ENCODE measurements at regions not wholly inside any gene's neighbourhood (a gene's known extent, or its start where the extent isn't known, plus 50 kb on each side); places are given as distances from the start of the nearest gene placed in this dataset.

- H3K27me3 ChIP-seq (ENCODE audit: control insufficient read depth in 2 of 2, insufficient read depth in 2 of 2, low read length in 2 of 2): no peaks in the 10 kb centered on the region
- H3K4me1 ChIP-seq (ENCODE audit: control insufficient read depth, extremely low read depth, insufficient read depth, low read length): peaks cover 17% of the 10 kb centered on the region
- no peak for FAIRE-seq
- H2AFZ ChIP-seq (ENCODE audit: low read depth, low read length): no peak overlapping the region
- H3K4me2 ChIP-seq (ENCODE audit: insufficient read depth, low read length): no peak overlapping the region
- H3K79me2 ChIP-seq (ENCODE audit: control insufficient read depth, insufficient read depth, low read length): no peaks in the 10 kb centered on the region
- ChIA-PET CTCF (no interaction called here), POLR2A (no interaction called here)
- H3K9me1 ChIP-seq (replicated peaks; ENCODE audit: control insufficient read depth, extremely low read depth, insufficient read depth, low read length): no peaks in the 10 kb centered on the region
- H3K9ac ChIP-seq (replicated peaks; ENCODE audit: extremely low read depth, insufficient read depth, low read length): no peak overlapping the region
- no peak overlapping the region for H3K27ac ChIP-seq (ENCODE audit: insufficient read depth, low read depth, low read length)
- no peaks in the 10 kb centered on the region for H3K36me3 ChIP-seq (ENCODE audit: control insufficient read depth in 2 of 2, extremely low read depth in 1 of 2, insufficient read depth in 2 of 2, low read length in 2 of 2)
- H3K4me3 ChIP-seq (replicated peaks in 1 of 3; ENCODE audit: insufficient read depth in 1 of 3, low read depth in 1 of 3, low read length in 3 of 3): no peak overlapping the region
- BruUV-seq (replicated peaks): no TSS peak
- dilution Hi-C loops (cut with MboI; ENCODE audit: extremely low pct_ligation_motif_present, low sequenced_read_pairs) (no loop called here), intact Hi-C loops (cut with micrococcal nuclease) (no loop called here)
- H4K20me1 ChIP-seq (replicated peaks; ENCODE audit: control insufficient read depth, extremely low read depth, insufficient read depth, low read length): no peaks in the 10 kb centered on the region
- DNase-seq (ENCODE audit: low read depth, low spot score): no peak
- no peaks in the 10 kb centered on the region for H3K9me3 ChIP-seq (replicated peaks; ENCODE audit: control insufficient read depth, insufficient read depth, low read length)
- TF ChIP-seq MAX (IDR thresholded peaks at IDR 0.05; ENCODE audit: insufficient read depth, insufficient read length): no peak
- no peak for TF ChIP-seq GATA2 (IDR thresholded peaks at IDR 0.05; ENCODE audit: insufficient read depth, insufficient read length, low read depth, low read length)
- no peak for TF ChIP-seq POLR2A (IDR thresholded peaks at IDR 0.05; ENCODE audit: low read depth, low read length)
- no peak for TF ChIP-seq JUN (IDR thresholded peaks at IDR 0.05; ENCODE audit: borderline replicate concordance, insufficient read depth, insufficient read length, low read depth)
- TF ChIP-seq EZH2 (IDR thresholded peaks at IDR 0.05; ENCODE audit: borderline replicate concordance, low read depth, low read length, severe bottlenecking): no peak
- no peak for TF ChIP-seq POLR2AphosphoS5 (IDR thresholded peaks at IDR 0.05; ENCODE audit: insufficient read depth, low read depth, low read length)
- TF ChIP-seq MYC (IDR thresholded peaks at IDR 0.05; ENCODE audit: low read depth, low read length): no peak
- TF ChIP-seq FOS (IDR thresholded peaks at IDR 0.05; ENCODE audit: borderline replicate concordance, insufficient read depth, low read length): no peak
- no peak for TF ChIP-seq CTCF (IDR thresholded peaks at IDR 0.05; ENCODE audit: extremely low read depth in 1 of 2, insufficient read depth in 1 of 2, low read depth in 1 of 2, low read length in 2 of 2)
Observed at GRCh38 chr2:11077411-11077810, 77.9 kb upstream of the SLC66A3 start.
